MM.1S (cell line): ENCODE measurements at regions not wholly inside any gene's neighbourhood (a gene's known extent, or its start where the extent isn't known, plus 50 kb on each side); places are given as distances from the start of the nearest gene placed in this dataset.
"Not testable (repeated sequence)": the region's sequence is repeated elsewhere in the genome, so short reads cannot be mapped to it uniquely, and the experiment has no call there.

Experiments
- DNase-seq: peaks from one replicate; pipeline ENCODE4 v3.0.0-alpha.2; 2015
- H2AFZ ChIP-seq: fragments of 300-600 bp; sonication (generic); 2 replicates; pipeline ENCODE4 v1.6.0; 2016; ENCODE audit warnings: antibody characterized with exemption, low read length
- H3F3A ChIP-seq: fragments of 300-600 bp; sonication (generic); 2 replicates; pipeline ENCODE4 v1.6.1; 2016; ENCODE audit warnings: mild to moderate bottlenecking, antibody characterized with exemption, low read length, moderate library complexity, mixed read lengths; ENCODE audit not compliant: insufficient read depth
- H3K27ac ChIP-seq: fragments of 300-600 bp; sonication (generic); 2 replicates; pipeline ENCODE4 v1.5.1; 2016; ENCODE audit warnings: mild to moderate bottlenecking, low read length
- H3K27me3 ChIP-seq: fragments of 300-600 bp; sonication (generic); replicated peaks from 2 replicates; pipeline ENCODE4 v1.6.0; 2016; ENCODE audit warnings: low read length; ENCODE audit not compliant: insufficient read depth
- H3K36me3 ChIP-seq: fragments of 300-600 bp; sonication (generic); replicated peaks from 2 replicates; pipeline ENCODE4 v1.6.1; 2016; ENCODE audit warnings: mild to moderate bottlenecking, low read length, mixed read lengths; ENCODE audit not compliant: insufficient read depth
- H3K4me1 ChIP-seq: fragments of 300-600 bp; sonication (generic); 2 replicates; pipeline ENCODE4 v1.6.1; 2016; ENCODE audit warnings: low read length, mixed read lengths
- H3K4me2 ChIP-seq: fragments of 300-600 bp; sonication (generic); 2 replicates; pipeline ENCODE4 v1.6.0; 2016; ENCODE audit warnings: low read depth, low read length
- H3K4me3 ChIP-seq: fragments of 300-600 bp; sonication (generic); 2 replicates; pipeline ENCODE4 v1.5.1; 2016; ENCODE audit warnings: low read length, mixed read lengths
- H3K79me2 ChIP-seq: fragments of 300-600 bp; sonication (generic); 2 replicates; pipeline ENCODE4 v1.6.1; 2016; ENCODE audit warnings: mixed run types, low read length, mixed read lengths
- H3K9ac ChIP-seq: fragments of 300-600 bp; sonication (generic); 2 replicates; pipeline ENCODE4 v1.6.1; 2016; ENCODE audit warnings: low read length, mixed read lengths
- H3K9me2 ChIP-seq: fragments of 300-600 bp; sonication (generic); replicated peaks from 2 replicates; pipeline ENCODE4 v1.6.1; 2016; ENCODE audit warnings: mild to moderate bottlenecking, low read length, mixed read lengths; ENCODE audit not compliant: insufficient read depth
- H3K9me3 ChIP-seq: fragments of 300-600 bp; sonication (generic); replicated peaks from 2 replicates; pipeline ENCODE4 v1.6.1; 2016; ENCODE audit warnings: mild to moderate bottlenecking, low read length, mixed read lengths; ENCODE audit not compliant: insufficient read depth
- H4K20me1 ChIP-seq: fragments of 300-600 bp; sonication (generic); 2 replicates; pipeline ENCODE4 v1.6.1; 2016; ENCODE audit warnings: mild to moderate bottlenecking, low read length, moderate library complexity, mixed read lengths; ENCODE audit not compliant: insufficient read depth
- EZH2 ChIP-seq: fragments of 300-600 bp; sonication (generic); optimal IDR thresholded peaks from 2 replicates; pipeline ENCODE3; 2017; ENCODE audit warnings: low read depth, mild to moderate bottlenecking, antibody characterized with exemption, low read length, mixed read lengths
- EZH2phosphoT487 ChIP-seq: fragments of 300-600 bp; sonication (generic); IDR thresholded peaks from 2 replicates; pipeline ENCODE4 v1.6.1; 2018; ENCODE audit warnings: antibody characterized with exemption, low read length
- TF ChIP-seq, protein P1 (sequence below): fragments of 300-600 bp; sonication (generic); IDR thresholded peaks from 2 replicates; pipeline ENCODE4 v1.5.1; 2016; ENCODE audit warnings: antibody characterized with exemption, low read length, mixed read lengths

DNA sequence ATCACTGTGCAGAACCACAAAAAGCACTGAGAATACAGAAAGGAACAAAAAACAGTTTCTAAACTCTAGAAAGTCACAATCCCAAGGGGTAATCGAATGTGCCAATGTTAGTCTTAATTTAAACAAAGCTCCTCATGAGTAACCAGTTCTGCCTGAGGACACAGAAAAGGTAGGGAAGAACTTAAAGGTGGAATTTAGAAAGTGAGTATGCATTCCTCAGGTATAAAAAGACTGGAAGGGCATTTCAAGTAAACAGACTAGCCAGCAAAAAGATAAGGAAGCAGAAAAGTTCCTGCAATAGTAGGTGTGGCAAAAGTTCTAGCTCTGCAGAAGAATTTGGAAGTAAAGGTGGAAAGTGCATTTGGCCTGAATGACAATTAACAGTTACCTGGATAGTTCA lies 84.6 kb upstream of the DLX6 start:
- H3K27ac ChIP-seq: no peak overlapping the region
- no peak overlapping the region for H2AFZ ChIP-seq
- no peaks in the 10 kb centered on the region for H3F3A ChIP-seq
- H3K4me3 ChIP-seq: no peak overlapping the region
- no peaks in the 10 kb centered on the region for H3K4me1 ChIP-seq
- H4K20me1 ChIP-seq: no peaks in the 10 kb centered on the region
- no peaks in the 10 kb centered on the region for H3K27me3 ChIP-seq
- H3K4me2 ChIP-seq: no peak overlapping the region
- no peaks in the 10 kb centered on the region for H3K9me2 ChIP-seq
- no peaks in the 10 kb centered on the region for H3K36me3 ChIP-seq
- TF ChIP-seq, protein P1, sequence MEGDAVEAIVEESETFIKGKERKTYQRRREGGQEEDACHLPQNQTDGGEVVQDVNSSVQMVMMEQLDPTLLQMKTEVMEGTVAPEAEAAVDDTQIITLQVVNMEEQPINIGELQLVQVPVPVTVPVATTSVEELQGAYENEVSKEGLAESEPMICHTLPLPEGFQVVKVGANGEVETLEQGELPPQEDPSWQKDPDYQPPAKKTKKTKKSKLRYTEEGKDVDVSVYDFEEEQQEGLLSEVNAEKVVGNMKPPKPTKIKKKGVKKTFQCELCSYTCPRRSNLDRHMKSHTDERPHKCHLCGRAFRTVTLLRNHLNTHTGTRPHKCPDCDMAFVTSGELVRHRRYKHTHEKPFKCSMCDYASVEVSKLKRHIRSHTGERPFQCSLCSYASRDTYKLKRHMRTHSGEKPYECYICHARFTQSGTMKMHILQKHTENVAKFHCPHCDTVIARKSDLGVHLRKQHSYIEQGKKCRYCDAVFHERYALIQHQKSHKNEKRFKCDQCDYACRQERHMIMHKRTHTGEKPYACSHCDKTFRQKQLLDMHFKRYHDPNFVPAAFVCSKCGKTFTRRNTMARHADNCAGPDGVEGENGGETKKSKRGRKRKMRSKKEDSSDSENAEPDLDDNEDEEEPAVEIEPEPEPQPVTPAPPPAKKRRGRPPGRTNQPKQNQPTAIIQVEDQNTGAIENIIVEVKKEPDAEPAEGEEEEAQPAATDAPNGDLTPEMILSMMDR: no peak
- TF ChIP-seq EZH2phosphoT487: no peak
- no peak for TF ChIP-seq EZH2
- no peak overlapping the region for H3K9ac ChIP-seq
- H3K79me2 ChIP-seq: no peaks in the 10 kb centered on the region
- H3K9me3 ChIP-seq: no peaks in the 10 kb centered on the region
- DNase-seq: no peak

DNA sequence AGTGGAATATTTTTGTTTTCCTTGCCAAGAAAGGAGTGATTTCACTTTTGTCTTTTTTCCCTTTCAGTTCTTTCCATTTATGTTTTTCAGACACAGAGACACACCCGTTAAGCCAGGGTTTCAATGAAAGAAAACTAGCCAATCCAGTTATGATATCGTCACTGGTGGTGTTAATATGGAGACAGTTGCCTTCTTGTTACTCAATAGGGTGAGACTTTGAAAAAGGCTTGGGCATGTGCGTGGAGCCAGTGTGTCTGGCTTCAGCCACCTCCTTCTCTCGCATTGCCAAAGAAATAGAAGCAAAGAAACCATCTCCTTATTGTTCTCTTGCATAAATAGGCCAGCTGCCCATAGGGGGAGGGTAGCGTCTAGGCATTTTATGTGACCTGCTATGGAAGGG lies 84.1 kb upstream of the DLX6 start:
- no peak overlapping the region for H3K27ac ChIP-seq
- no peak overlapping the region for H3K4me3 ChIP-seq
- no peaks in the 10 kb centered on the region for H3K36me3 ChIP-seq
- no peak overlapping the region for H3K4me2 ChIP-seq
- no peak for DNase-seq
- H2AFZ ChIP-seq: no peak overlapping the region
- no peak overlapping the region for H3K9ac ChIP-seq
- no peaks in the 10 kb centered on the region for H3F3A ChIP-seq
- H3K9me2 ChIP-seq: no peaks in the 10 kb centered on the region
- no peaks in the 10 kb centered on the region for H4K20me1 ChIP-seq
- TF ChIP-seq, protein P1: no peak
- no peak for TF ChIP-seq EZH2phosphoT487
- TF ChIP-seq EZH2: no peak
- H3K27me3 ChIP-seq: no peaks in the 10 kb centered on the region
- no peaks in the 10 kb centered on the region for H3K79me2 ChIP-seq
- H3K4me1 ChIP-seq: no peaks in the 10 kb centered on the region
- no peaks in the 10 kb centered on the region for H3K9me3 ChIP-seq

DNA sequence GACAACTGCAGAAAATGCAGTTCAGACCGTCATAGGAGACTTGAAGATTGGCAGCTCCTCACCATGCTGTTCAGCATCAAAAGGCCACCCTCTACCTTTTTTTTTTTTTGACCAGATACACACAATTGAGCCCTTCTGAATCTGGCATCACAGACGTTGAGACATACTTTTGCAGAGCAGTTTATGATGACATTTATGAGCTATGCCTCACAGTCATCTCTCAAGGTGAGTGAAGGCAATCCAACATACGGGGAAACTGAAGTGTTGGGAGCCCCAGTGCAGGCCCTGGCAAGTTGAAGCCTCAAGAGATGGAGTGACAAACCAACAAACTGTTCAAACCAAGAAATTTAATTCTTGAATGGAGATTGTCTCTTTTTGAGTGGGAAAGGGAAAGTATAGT lies 83.6 kb upstream of the DLX6 start:
- Histone ChIP-seq H3K4me1 (no peaks in the 10 kb centered on the region), H4K20me1 (no peaks in the 10 kb centered on the region), H3K4me3 (no peak overlapping the region), H3K36me3 (no peaks in the 10 kb centered on the region), H2AFZ (no peak overlapping the region), H3K79me2 (no peaks in the 10 kb centered on the region), H3K9me2 (no peaks in the 10 kb centered on the region), H3K27me3 (no peaks in the 10 kb centered on the region), H3K4me2 (no peak overlapping the region), H3K9ac (no peak overlapping the region), H3K27ac (no peak overlapping the region), H3K9me3 (no peaks in the 10 kb centered on the region), H3F3A (no peaks in the 10 kb centered on the region)
- no peak for DNase-seq
- no peak for TF ChIP-seq EZH2phosphoT487
- TF ChIP-seq EZH2: no peak
- TF ChIP-seq, protein P1: no peak

DNA sequence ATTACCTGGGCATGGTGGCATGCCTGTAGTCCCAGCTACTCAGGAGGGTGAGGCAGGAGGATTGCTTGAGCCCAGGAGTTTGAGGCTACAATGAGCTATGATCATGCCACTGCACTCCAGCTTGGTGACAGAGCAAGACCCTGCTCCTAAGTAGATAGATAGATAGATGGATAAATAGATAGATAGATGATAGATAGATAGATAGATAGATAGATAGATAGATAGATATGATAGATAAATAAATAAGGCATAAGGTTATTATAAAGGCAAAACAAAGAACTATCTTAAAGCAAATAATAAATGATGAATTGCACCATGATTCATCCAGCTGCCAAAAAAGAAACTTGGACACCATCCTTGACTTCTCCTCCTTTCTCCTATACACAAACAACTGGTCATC lies 82.0 kb upstream of the DLX6 start:
- not testable (repeated sequence) for H3K9ac ChIP-seq, H3K4me2 ChIP-seq, H3K79me2 ChIP-seq, H3K9me3 ChIP-seq, H3K36me3 ChIP-seq, H3K9me2 ChIP-seq, H3K4me1 ChIP-seq, H3F3A ChIP-seq, H3K4me3 ChIP-seq, H4K20me1 ChIP-seq, H2AFZ ChIP-seq, DNase-seq, H3K27me3 ChIP-seq, H3K27ac ChIP-seq
